ENCODE measurements at regions not wholly inside any gene's neighbourhood (a gene's known extent, or its start where the extent isn't known, plus 50 kb on each side); places are given as distances from the start of the nearest gene placed in this dataset.

GRCh38 chr11:119788096-119788883 lies 59.3 kb upstream of the NECTIN1 start:
- Histone ChIP-seq H3K4me2 (ENCODE audit: low read length) (no peak overlapping the region), H3K9ac (ENCODE audit: low read length) (no peak overlapping the region), H3F3A (ENCODE audit: insufficient read depth, low read length, poor library complexity, severe bottlenecking) (no peaks in the 10 kb centered on the region), H3K27me3 (ENCODE audit: insufficient read depth, low read depth, low read length) (peaks cover 3% of the 10 kb centered on the region), H4K20me1 (ENCODE audit: insufficient read depth) (no peaks in the 10 kb centered on the region), H3K4me3 (ENCODE audit: low read length) (no peak overlapping the region), H3K27ac (ENCODE audit: low read length) (no peak overlapping the region), H2AFZ (ENCODE audit: low read depth, low read length) (no peak overlapping the region), H3K79me2 (replicated peaks; ENCODE audit: insufficient read depth, low read length) (no peaks in the 10 kb centered on the region), H3K36me3 (ENCODE audit: insufficient read depth, low read length) (no peaks in the 10 kb centered on the region), H3K9me3 (ENCODE audit: low read length) (no peaks in the 10 kb centered on the region), H3K9me2 (ENCODE audit: insufficient read depth, low read length) (no peaks in the 10 kb centered on the region)
- TF ChIP-seq RAD21 (conservative IDR thresholded peaks at IDR 0.05) (no peak), REST (IDR thresholded peaks at IDR 0.05; ENCODE audit: borderline replicate concordance) (no peak), TAF1 (IDR thresholded peaks at IDR 0.05; ENCODE audit: low read depth) (no peak), EZH2 (IDR thresholded peaks at IDR 0.05; ENCODE audit: borderline replicate concordance, insufficient read depth, low read length, poor library complexity, severe bottlenecking) (no peak), SMC3 (conservative IDR thresholded peaks at IDR 0.05; ENCODE audit: poor library complexity) (no peak), MXI1 (conservative IDR thresholded peaks at IDR 0.05; ENCODE audit: poor library complexity, severe bottlenecking) (no peak), EP300 (conservative IDR thresholded peaks at IDR 0.05; ENCODE audit: poor library complexity, severe bottlenecking) (no peak)

GRCh38 chr11:119787074-119787461 lies 58.1 kb upstream of the NECTIN1 start:
- H3K27me3 ChIP-seq (ENCODE audit: insufficient read depth, low read depth, low read length) = no peaks in the 10 kb centered on the region
- no peaks in the 10 kb centered on the region for H3K9me3 ChIP-seq (ENCODE audit: low read length)
- H3K4me3 ChIP-seq (ENCODE audit: low read length) = no peak overlapping the region
- no peak overlapping the region for H2AFZ ChIP-seq (ENCODE audit: low read depth, low read length)
- no peaks in the 10 kb centered on the region for H3K79me2 ChIP-seq (replicated peaks; ENCODE audit: insufficient read depth, low read length)
- no peaks in the 10 kb centered on the region for H3K9me2 ChIP-seq (ENCODE audit: insufficient read depth, low read length)
- no peak overlapping the region for H3K27ac ChIP-seq (ENCODE audit: low read length)
- H3F3A ChIP-seq (ENCODE audit: insufficient read depth, low read length, poor library complexity, severe bottlenecking) = no peaks in the 10 kb centered on the region
- TF ChIP-seq REST (IDR thresholded peaks at IDR 0.05; ENCODE audit: borderline replicate concordance) (no peak), EP300 (conservative IDR thresholded peaks at IDR 0.05; ENCODE audit: poor library complexity, severe bottlenecking) (no peak), RAD21 (conservative IDR thresholded peaks at IDR 0.05) (no peak), POLR2AphosphoS5 (IDR thresholded peaks at IDR 0.05) (no peak), MXI1 (conservative IDR thresholded peaks at IDR 0.05; ENCODE audit: poor library complexity, severe bottlenecking) (no peak), TAF1 (IDR thresholded peaks at IDR 0.05; ENCODE audit: low read depth) (no peak), SMC3 (conservative IDR thresholded peaks at IDR 0.05; ENCODE audit: poor library complexity) (no peak), CTCF (IDR thresholded peaks at IDR 0.05; ENCODE audit: poor library complexity, severe bottlenecking) (no peak), EZH2 (IDR thresholded peaks at IDR 0.05; ENCODE audit: borderline replicate concordance, insufficient read depth, low read length, poor library complexity, severe bottlenecking) (no peak)
- no peaks in the 10 kb centered on the region for H3K36me3 ChIP-seq (ENCODE audit: insufficient read depth, low read length)
- no peak overlapping the region for H3K4me2 ChIP-seq (ENCODE audit: low read length)
- no peak overlapping the region for H3K9ac ChIP-seq (ENCODE audit: low read length)
- H4K20me1 ChIP-seq (ENCODE audit: insufficient read depth) = no peaks in the 10 kb centered on the region
